GM21390 (cell line): ENCODE measurements at regions not wholly inside any gene's neighbourhood (a gene's known extent, or its start where the extent isn't known, plus 50 kb on each side); places are given as distances from the start of the nearest gene placed in this dataset.

Experiments
- ATAC-seq: cut with Tn5 transposase; IDR thresholded peaks from one replicate; pipeline ENCODE4 v1.9.1; 2021; ENCODE audit not compliant: unreplicated experiment

DNA sequence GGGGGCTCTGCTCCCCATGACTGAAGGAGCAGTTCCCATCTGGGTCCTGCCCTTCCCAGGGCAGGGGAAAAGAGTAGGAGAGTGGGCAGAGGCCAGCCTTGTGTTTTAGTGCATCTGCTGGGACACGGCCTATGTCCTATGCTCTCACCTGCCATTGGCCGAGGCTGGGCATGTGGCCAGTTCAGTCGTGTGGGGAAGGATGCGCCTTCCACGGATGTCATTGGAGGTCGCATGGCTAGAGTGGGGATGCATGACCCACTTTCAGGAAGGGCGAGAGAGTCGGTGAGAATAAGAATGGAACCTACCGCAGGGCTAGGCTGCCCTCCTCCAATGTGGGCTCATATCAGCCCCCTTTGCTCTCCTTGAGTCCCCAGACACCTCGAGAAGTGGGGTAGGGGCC lies 70.9 kb upstream of the HAAO start:
- ATAC-seq: no peak

DNA sequence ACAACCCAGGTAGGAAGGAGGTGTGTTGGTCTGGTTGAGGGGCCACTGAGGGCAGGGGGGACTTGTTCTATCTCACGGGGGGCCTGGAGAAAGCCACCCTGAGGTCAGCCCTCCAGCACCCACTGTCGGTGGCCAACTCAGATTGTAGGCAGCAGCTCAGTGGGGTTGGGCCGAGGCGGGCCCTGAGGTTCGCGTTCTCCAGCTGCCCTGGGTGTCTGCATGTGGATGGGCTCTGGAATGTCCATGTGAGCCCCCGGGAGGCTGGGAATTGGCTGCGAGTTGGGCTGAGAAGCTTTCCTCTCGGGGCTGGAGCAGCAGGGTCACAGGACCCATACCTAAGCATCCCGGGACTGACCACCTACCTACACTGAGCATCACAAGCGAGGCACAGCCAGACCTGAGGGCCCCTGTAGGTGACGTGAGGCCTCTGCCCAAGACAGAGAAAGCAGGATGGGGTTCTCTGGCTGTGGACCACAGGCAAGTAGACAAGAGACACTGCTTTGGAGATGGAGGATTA lies 70.3 kb upstream of the HAAO start:
- ATAC-seq: no peak

DNA sequence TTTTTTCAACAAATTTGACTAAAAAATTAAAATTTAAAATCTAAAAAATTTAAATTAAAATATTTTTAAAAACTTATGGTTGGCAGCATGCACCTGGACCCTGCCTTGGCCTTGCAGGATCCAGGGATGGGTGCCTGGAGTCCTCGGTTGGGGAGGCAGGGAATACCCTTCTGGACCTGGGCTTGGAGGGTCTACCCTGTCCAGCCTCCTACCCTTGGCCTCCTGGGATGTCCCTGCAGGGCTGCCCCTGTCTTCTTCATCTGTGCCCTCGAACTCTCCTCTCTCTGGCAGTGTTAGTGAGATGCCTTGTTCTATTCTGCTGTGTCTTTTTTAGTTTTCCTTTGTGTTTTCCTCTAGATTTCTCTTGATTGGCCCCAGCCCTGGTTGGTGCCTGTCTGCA lies 68.9 kb upstream of the HAAO start:
- ATAC-seq: no peak

DNA sequence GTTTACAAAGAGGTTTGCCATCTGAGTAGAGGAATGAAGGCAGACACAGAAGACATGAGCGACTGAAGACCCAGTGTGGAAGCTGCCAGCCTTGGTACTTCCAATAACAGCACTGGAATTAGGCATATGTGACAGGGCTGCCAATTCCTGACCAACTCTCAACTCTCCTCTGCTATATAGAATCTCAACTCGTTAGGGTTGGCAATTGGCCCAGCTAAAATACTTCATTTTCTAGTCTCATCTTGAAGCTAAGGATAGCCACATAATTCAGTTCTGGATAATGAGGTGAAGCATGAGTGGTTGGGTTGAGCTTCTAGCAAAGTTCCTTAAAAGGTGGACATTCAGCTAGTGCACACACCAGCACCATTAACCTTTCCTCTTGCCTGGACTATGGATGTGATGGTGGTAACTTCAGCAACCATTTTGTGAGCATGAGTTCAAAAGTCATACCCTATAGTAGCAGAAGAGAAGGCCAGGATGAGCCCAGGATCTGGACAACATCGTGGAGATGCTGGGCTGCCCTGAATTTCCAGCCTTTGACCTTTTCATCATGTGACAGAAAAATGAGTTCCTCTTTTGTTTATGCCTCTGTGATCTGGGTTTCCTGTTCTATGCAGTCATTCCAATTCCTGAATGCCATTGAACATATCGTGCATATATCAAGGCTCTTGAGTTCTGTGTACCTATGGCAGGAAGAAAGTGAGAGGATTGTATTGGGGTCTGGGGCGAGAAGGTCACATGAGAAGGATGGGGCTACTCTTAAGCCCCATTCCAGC lies 68.1 kb upstream of the HAAO start:
- no peak for ATAC-seq

DNA sequence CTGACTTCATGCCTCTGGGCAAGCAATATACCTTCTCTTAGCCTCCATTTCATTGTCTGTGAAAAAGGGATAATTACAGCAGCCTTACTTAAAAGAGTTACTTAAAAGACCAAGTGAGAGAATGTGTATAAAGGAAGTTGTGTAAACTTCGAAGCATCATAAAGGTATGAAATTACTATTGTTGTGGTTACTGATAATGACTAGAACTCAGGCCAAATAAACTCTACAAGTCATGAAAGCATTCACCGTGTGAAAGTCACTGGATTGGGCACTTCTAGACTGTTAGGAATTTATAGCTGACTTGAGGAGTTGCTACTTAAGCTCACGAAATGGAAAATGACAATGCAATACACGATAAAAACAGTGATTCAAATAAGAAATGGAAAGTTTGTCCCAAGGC lies 67.4 kb upstream of the HAAO start:
- ATAC-seq: no peak

DNA sequence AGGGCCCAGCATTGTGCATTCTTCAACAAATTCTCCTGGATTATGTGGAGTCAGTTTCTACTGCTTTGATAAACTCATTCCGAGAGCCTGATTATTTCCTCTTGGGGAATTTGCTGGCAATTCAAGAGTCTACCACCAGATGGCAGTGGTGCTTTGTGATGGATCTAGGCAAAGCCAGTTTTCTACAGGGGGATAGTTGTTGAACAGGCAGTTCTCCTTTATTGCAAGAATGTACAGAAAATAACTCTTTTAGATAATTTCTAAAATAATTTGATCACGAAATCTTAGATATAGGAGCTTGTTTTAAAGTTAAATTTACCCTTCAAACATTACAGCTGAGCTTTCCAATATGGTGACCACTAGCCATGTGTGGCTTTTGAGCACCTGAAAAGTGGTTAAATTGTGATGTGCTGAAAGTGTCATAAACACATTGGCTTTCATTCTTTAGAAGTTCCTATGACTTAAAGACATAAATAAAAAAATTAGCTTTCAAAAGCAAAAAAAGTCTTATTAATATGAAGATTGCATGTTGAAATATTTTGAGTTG lies 66.7 kb upstream of the HAAO start:
- ATAC-seq: no peak

DNA sequence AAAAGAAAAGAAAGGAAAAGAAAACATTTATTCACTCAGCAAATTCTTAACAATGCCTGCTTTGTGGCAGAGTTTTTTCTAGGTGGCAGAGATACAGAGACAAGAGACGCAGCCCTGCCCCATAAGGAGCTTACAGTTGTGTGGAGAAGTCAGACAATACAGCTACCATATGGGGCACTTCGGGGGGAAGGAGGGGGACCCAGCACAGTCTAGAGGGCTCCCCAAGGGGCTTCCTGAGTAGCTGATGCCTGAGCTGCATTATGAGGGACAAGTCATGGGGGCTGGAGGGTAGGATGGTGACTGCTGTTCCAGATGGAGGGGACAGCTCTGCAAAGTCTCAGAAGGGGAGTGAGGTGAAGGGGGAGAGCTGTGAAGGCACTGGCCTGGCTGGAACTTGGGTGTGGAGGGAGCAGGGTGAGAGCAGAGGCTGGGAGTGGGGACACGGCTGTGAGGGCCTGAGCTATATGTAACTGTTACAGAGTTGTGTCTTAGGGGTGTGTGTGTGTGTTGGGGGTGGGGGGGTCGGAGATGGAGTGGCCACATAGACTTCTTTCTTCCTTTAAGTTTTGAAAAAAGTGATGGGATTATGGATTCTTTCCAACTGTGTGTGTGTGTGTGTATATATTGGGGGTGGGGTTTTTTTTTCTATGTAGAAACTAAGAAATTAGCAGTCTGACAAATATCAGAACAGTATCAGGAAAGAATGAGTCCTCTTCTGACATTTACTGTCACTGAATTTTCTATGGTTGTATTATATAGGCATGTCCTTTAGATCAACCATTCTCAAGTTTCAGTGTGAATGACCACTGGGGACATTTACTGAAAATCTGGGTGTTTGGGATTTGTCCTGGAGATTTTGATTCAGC lies 66.0 kb upstream of the HAAO start:
- ATAC-seq: no peak

DNA sequence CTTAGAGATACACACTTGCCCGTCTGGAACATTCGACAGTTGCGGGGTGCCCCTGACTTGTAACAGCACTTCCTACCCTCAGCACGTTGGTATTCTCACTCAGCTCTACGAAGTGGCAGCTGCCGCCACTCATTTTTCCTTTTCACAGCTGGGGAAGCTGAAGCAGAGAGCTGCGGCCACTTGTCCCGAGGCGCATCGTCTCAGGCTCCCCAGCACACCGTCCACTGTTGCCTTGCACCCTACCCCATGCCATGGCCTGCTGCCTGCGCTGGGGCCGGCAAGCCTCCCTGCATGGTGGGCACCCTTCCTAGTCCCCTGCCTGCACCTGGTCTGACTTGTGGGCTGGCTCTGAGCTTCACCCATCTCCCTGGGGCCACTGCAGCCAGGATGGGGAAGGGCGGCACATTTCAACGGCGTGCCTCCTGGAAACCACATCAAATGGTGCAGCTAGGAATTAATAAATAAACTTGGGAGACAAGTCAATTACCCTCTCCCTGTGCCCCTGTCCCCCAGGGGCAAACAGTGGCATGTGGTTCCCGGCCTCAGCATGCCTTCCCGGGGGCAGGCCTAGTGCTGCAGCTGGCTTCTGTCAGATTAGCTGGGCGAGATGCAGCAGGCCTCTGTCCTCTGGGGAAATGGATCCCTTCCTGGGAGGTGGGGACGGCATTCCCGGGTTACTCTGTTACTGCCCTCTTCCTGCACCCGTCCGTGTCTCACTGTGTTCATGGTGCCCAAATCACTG lies 64.7 kb upstream of the HAAO start:
- ATAC-seq: no peak

DNA sequence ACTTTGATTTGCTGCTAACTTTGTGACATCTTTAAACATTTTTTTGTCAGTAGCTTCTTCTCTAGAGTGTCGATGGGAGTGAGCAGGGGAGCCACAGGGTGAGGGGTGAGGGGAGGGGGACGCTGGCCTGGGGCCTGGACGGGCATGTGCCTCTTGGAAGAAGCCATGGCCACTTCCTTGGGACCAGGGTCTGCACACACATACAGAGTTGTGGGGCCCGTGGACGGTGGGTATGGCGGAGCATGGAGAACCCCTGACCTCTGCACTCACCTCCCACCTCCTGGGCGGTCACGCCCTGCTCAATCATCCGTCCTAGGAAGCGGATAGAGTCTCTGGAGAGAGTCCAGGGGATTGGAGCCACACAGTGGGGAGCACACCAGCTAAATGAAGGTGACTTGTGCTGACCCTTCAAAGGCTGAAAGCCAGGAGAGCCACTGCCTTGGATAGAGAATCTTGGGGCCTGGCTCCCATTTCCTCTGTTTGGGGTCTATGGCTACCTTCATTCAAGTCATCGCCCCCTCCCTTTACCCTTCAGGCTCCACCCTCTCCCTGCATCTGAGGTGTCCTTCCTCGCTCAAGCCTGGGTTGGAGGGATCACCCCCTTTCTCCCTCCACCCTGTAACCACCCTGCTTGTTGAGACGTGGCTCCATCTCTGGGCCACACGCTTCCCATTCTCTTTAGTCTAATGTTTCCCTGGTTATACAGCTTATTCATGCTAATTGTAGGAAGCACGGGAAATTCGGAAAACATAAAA lies 63.9 kb upstream of the HAAO start:
- ATAC-seq: no peak

DNA sequence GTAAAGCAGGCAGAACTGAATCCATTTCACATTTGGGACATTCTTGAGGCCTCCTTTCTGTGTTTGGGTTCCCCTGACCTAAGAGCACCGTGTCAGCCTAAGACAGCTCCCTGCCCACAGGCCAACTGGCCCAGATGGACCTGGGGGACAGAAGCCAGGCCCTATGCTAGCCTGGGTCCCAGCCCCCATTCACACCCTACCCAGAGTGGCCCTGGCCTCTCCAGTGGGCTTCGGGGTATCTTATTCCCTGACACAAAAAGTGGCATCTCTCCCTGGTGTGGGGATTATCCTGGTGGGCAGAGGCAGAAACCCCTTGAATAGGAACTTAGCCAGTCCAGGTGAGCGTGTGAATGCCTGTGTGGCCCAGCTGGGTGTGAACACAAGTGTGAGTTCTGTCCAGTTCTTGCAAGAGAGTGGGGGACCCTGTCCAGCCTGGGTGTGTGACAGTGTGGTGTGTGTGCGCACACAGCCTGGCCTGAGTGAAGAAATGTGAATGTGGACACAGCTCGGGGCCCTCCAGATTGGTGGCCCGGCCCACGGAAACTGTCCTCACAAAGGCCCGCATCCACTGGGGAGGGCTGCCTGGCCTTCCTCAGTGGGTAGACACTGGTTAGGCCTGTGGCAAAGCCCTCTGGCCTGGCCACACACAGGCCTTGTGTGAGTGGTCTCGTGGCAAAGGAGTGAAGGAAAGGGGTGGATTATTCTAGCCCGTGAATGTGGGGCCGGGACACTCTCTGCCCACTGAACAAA lies 63.0 kb upstream of the HAAO start:
- ATAC-seq: no peak

DNA sequence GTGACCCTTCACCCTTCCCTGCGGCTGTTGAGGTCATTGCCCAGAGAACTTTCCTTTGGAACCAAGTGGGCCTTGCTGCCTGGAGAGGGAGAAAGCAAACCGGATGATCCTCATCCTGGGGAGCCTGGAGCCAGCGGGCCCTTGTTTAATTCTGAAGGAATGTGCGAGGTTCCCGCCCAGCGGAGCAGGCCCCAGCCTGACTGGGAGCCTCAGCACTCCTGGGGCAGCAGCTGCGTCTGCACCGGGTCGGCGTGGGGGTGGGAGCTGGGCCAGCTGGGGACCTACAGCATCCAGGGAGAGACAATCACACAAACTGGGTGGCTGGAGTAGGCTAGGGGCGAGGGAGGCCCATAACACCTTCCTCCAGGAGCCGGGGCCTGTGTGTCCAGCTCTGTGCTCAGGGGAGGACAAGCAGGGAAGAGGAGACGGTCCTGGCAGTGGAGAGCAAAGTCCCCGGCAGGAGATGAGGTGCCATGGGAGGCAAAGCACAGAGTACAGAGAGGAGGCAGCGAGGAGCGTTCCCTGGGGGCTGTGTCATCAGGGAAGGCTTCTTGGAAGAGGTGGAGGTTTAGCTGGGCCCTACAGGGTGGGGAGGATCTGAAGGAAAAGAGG lies 61.9 kb upstream of the HAAO start:
- no peak for ATAC-seq

DNA sequence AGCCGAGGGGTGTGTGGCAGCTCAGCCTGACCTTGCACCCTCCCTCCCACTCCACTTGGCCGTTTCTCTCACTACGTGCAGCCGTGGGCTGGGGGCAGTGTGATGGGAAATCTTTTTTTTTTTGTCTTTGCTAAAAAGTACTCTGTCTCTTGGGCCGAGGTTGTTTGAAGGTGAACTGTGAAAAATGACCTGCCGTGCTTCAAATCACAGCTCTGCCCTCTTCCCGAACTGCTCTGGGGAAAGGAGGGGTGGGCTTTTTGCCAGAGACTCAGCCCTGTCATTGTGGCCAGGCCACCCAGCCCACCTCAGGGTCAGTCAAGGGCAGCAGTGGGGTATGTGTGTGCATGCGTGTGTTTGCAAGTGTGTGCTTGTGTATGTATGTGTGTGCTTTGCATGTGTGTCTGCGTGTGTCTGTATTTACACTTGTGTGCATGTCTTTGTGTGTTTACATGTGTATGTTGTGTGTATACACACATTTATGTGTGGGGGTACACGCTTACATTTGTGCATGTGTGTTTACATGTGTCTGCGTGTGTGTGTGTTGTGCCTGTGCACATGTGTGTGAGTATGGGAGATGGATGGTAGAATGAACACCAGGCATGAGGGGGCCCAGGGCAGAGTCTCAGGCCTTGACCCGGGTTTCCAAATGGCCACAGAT lies 61.3 kb upstream of the HAAO start:
- ATAC-seq: no peak

DNA sequence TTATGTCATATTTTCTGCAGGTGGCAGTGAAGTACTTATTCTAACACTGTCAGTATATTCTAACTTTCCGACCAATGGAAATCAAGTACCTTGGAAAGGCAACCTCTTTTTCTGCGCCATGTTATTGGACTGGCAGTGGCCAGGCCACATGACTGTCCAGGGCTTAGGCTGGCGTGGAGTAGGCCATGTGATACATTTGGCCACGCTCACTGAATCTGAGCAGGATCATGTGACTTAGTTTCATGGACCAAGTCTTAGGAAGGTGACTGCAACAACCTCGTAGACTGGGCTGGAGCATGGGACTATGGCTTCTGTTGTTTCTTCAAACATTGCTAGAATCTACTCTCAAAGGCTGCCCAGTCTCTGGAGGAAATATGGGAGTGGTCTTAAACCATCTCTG lies 60.4 kb upstream of the HAAO start:
- ATAC-seq: no peak

DNA sequence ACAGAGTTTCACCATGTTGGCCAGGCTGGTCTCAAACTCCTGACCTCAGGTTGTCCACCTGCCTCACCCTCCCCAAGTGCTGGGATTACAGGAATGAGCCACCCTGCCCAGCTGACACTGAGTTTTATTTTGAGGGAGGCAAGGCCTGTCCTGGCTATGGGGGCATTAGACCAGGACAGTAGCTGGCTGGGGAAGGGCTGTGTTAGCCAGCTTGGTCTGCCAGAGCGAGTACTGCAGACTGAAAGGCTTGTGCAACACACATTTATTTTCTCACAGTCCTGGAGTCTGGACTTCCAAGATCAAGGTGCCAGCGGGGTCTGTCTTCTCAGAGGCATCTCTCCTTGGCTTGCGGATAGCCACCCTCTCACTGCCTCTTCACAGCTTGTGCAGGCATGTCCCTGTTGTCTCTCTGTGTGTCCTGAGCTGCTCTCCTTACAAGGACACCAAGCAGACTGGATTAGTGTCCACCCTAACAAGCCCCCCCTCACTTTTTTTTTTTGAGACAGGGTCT lies 59.4 kb upstream of the HAAO start:
- no peak for ATAC-seq

DNA sequence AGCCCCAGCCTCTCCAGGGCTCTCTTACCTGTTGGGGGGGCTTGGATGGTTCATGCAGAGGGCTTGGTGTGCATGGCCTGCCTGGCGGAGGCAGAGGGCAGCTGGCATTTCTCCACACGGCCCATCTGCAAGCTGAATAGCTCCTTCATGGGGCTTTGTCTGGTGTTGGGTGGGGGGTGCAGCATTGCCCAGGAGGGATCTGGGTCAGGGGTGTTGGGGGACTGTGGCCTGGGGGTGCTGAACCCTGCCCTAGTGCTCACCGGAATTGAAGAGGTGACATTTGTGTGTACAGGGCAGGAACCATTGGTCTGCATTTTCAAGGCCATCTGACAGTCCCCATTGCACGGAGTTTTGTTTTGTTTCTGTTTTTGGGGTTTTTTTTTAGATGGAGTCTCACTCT lies 58.8 kb upstream of the HAAO start:
- ATAC-seq: no peak

DNA sequence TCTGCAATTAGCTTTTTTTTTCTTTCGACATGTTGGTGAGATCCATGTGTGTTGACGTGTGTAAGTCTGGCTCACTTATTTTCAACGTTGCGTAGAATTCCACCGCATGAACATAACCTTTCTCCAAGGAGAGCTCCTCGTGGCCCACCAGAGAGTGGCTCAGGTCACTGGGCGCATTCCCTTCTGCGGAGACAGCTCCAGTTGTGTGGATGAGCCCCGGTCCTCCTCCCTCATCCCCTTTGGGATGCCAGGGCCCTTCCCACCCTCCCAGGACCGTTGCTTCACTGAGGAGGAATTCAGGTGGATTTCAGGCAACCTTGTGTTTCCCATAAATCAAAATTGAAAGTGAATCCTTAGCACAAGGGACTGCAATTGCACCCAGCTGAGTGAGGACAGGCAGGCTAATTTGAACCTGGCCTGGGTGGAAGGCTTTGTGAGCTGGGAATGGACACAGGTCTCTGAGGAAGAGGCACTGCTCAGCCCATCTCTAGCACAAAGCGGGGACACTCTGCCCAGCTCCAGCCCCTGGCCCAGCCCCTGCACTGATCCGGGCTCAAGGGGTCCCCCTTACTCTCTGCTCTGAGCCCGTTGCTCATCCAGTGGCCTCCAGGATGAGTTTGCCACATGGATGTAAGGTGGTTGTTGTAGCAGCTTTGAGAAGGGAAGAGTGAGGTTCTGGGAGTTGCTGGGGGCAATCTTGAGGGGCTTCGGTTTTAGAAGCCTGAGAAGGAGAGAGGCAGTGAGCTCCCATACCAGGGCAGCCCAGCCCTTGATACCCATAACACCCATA lies 57.8 kb upstream of the HAAO start:
- no peak for ATAC-seq

DNA sequence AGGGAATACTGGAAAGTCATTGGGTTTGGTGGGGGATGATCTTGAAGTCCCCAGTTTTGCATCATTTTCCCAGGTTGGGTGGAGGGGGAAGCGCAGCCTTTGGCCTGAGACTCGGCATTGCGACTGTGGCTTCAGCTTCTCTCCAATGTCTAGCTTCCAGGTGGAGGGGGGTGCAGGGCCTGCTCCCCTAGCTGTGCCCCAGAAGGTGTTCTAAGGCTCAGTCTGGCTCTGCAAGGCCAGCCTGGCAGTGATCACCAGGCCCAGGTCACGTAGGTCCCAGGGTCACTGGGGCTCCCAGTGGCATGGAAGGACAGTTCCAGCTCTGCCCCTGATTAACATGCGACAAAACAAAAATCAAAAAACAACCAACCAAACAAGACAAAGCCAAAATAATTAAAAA lies 56.9 kb upstream of the HAAO start:
- no peak for ATAC-seq

DNA sequence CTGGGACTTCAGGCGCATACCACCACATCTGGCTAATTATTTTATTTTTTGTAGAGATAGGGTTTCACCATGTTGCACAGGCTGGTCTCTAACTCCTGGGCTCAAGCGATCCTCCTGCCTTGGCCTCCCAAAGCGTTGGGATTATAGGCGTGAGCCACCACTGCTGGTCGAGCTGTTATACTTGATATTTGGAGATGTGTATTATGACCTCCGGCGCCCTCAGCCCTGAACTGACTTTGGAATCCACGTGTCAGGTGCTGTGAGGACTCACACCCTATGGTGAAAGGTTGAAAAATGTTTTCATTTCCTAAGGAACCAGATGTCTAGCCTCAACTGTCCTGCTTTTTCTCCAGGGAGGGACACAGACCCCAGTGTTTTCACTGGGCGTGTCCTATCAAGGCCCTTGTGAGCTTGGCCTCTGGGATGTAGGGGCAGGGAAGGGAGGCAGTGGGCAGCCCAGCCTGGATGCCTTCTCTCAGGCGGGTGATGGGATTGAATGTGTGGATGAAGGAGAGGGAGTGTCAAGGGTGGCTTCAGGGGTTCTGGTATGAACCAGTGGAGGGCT lies 56.4 kb upstream of the HAAO start:
- ATAC-seq: no peak
